ENCODE measurements at regions not wholly inside any gene's neighbourhood (a gene's known extent, or its start where the extent isn't known, plus 50 kb on each side); places are given as distances from the start of the nearest gene placed in this dataset.

GRCh38 chrX:44096666-44097065 is 123.5 kb upstream of the NDP start:
- Histone ChIP-seq H3K4me2 (ENCODE audit: insufficient read depth, low read length) (no peak overlapping the region), H3K27ac (ENCODE audit: low read length) (no peak overlapping the region), H3K9me3 (ENCODE audit: insufficient read depth, low read length, severe bottlenecking) (no peaks in the 10 kb centered on the region), H3K27me3 (ENCODE audit: insufficient read depth, low read length, poor library complexity) (no peaks in the 10 kb centered on the region), H3K4me3 (ENCODE audit: low read depth in 1 of 2, low read length in 2 of 2) (no peak overlapping the region), H3K9ac (ENCODE audit: low read depth, low read length) (no peak overlapping the region), H4K20me1 (ENCODE audit: insufficient read depth, low read length) (no peaks in the 10 kb centered on the region), H3K79me2 (ENCODE audit: insufficient read depth, low read length) (no peaks in the 10 kb centered on the region), H3K4me1 (ENCODE audit: insufficient read depth, low read length) (no peaks in the 10 kb centered on the region), H3K36me3 (ENCODE audit: insufficient read depth, low read length) (no peaks in the 10 kb centered on the region), H2AFZ (ENCODE audit: low read depth, low read length) (no peak overlapping the region)
- DNase-seq, result no peak
- no peak for TF ChIP-seq EZH2 (IDR thresholded peaks at IDR 0.05; ENCODE audit: borderline replicate concordance, low read depth, low read length, severe bottlenecking)
- TF ChIP-seq CTCF (IDR thresholded peaks at IDR 0.05; ENCODE audit: borderline replicate concordance, extremely low read depth, low read length, poor library complexity, severe bottlenecking), result no peak
- no peak for ATAC-seq (ENCODE audit: insufficient read depth, low read depth)

- no peak for TF ChIP-seq CTCF (IDR thresholded peaks at IDR 0.05; ENCODE audit: borderline replicate concordance, extremely low read depth, low read length, poor library complexity, severe bottlenecking)
- no peak for TF ChIP-seq EZH2 (IDR thresholded peaks at IDR 0.05; ENCODE audit: borderline replicate concordance, low read depth, low read length, severe bottlenecking)
- Histone ChIP-seq H2AFZ (ENCODE audit: low read depth, low read length) (no peak overlapping the region), H3K4me3 (ENCODE audit: low read depth in 1 of 2, low read length in 2 of 2) (no peak overlapping the region), H3K4me1 (ENCODE audit: insufficient read depth, low read length) (no peaks in the 10 kb centered on the region), H4K20me1 (ENCODE audit: insufficient read depth, low read length) (no peaks in the 10 kb centered on the region), H3K79me2 (ENCODE audit: insufficient read depth, low read length) (no peaks in the 10 kb centered on the region), H3K9ac (ENCODE audit: low read depth, low read length) (no peak overlapping the region), H3K4me2 (ENCODE audit: insufficient read depth, low read length) (no peak overlapping the region), H3K9me3 (ENCODE audit: insufficient read depth, low read length, severe bottlenecking) (no peaks in the 10 kb centered on the region), H3K36me3 (ENCODE audit: insufficient read depth, low read length) (no peaks in the 10 kb centered on the region), H3K27ac (ENCODE audit: low read length) (no peak overlapping the region), H3K27me3 (ENCODE audit: insufficient read depth, low read length, poor library complexity) (no peaks in the 10 kb centered on the region)
- ATAC-seq (ENCODE audit: insufficient read depth, low read depth) (no peak), DNase-seq (no peak)
These were observed 121.8 kb upstream of the NDP start for GRCh38 chrX:44094821-44095530.

- Histone ChIP-seq H3K36me3 (ENCODE audit: insufficient read depth, low read length) (no peaks in the 10 kb centered on the region), H3K79me2 (ENCODE audit: insufficient read depth, low read length) (no peaks in the 10 kb centered on the region), H3K4me1 (ENCODE audit: insufficient read depth, low read length) (no peaks in the 10 kb centered on the region), H3K9ac (ENCODE audit: low read depth, low read length) (no peak overlapping the region), H3K4me3 (ENCODE audit: low read depth in 1 of 2, low read length in 2 of 2) (no peak overlapping the region), H2AFZ (ENCODE audit: low read depth, low read length) (no peak overlapping the region), H3K9me3 (ENCODE audit: insufficient read depth, low read length, severe bottlenecking) (no peaks in the 10 kb centered on the region), H3K27me3 (ENCODE audit: insufficient read depth, low read length, poor library complexity) (no peaks in the 10 kb centered on the region), H4K20me1 (ENCODE audit: insufficient read depth, low read length) (no peaks in the 10 kb centered on the region), H3K27ac (ENCODE audit: low read length) (no peak overlapping the region), H3K4me2 (ENCODE audit: insufficient read depth, low read length) (no peak overlapping the region)
- no peak for TF ChIP-seq CTCF (IDR thresholded peaks at IDR 0.05; ENCODE audit: borderline replicate concordance, extremely low read depth, low read length, poor library complexity, severe bottlenecking)
- TF ChIP-seq EZH2 (IDR thresholded peaks at IDR 0.05; ENCODE audit: borderline replicate concordance, low read depth, low read length, severe bottlenecking), result no peak
- ATAC-seq (ENCODE audit: insufficient read depth, low read depth), result no peak
- DNase-seq, result no peak
These were observed 120.2 kb upstream of the NDP start for GRCh38 chrX:44093431-44093830.
